Motor neuron (in vitro differentiated cells): ENCODE measurements at regions not wholly inside any gene's neighbourhood (a gene's known extent, or its start where the extent isn't known, plus 50 kb on each side); places are given as distances from the start of the nearest gene placed in this dataset.
"Not testable (repeated sequence)": the region's sequence is repeated elsewhere in the genome, so short reads cannot be mapped to it uniquely, and the experiment has no call there.

Experiments used
- ATAC-seq, 8 experiments: fragments of 200-7000 bp; cut with Tn5 transposase; replicated peaks in 6 of 8; 2 replicates each; pipeline ENCODE4 v1.8.0; 2021; ENCODE audit warnings: mild to moderate bottlenecking in 8 of 8, moderate library complexity in 8 of 8
- H3K27ac ChIP-seq, 2 donors: fragments of 250-450 bp; sonication (Bioruptor Pico); 2 replicates each; pipeline ENCODE4 v1.9.0; 2021; ENCODE audit warnings: antibody characterized with exemption in 2 of 2, mild to moderate bottlenecking in 2 of 2, moderate library complexity in 1 of 2
- H3K4me1 ChIP-seq, 2 donors: fragments of 250-450 bp; sonication (Bioruptor Pico); replicated peaks in 1 of 2; 2 replicates each; pipeline ENCODE4 v1.6.1; 2021; ENCODE audit warnings: antibody characterized with exemption in 2 of 2, mild to moderate bottlenecking in 2 of 2, moderate library complexity in 1 of 2
- H3K4me3 ChIP-seq, 5 donors: fragments of 250-450 bp; sonication (Bioruptor Pico); 2 replicates each; pipeline ENCODE4 v1.9.0; 2021; ENCODE audit warnings: antibody characterized with exemption in 5 of 5, mild to moderate bottlenecking in 5 of 5, moderate library complexity in 4 of 5
- WGBS, 10 experiments: fragments of 450-650 bp; shearing (Covaris generic); methylation state at CpG; one replicate each; pipeline ENCODE4 v1.0.0; 2022; 5-methylcytosine and 5-hydroxymethylcytosine counted together
- in situ Hi-C, 9 experiments: fragments of 400-800 bp; cut with MboI; loops; one replicate each; pipeline ENCODE4 v1.15.0; 2021; ENCODE audit warnings: low sequenced_read_pairs in 9 of 9, low pct_unique_long_range_greater_than_20kb in 2 of 9; ENCODE audit not compliant: unreplicated experiment in 9 of 9

- Histone ChIP-seq H3K4me3 (no peak overlapping the region), H3K4me1 (peaks cover 3 to 4% of the 10 kb centered on the region in 2 donors), H3K27ac (no peak overlapping the region)
- in situ Hi-C loops: no loop called here
- no peak for ATAC-seq
- WGBS, 10 experiments: 22 to 84% (median 64%) methylated on average over 1 to 5 of the region's 6 CpGs
These were observed 798.4 kb upstream of the GRM7 start for GRCh38 chr3:6062261-6063187.

GRCh38 chr3:6066397-6066796 lies 794.5 kb upstream of the GRM7 start:
- no peak overlapping the region for H3K4me3 ChIP-seq
- no peaks in the 10 kb centered on the region for H3K4me1 ChIP-seq
- 0 to 83% (median 11%) methylated on average over 1 to 2 of the region's 2 CpGs; no CpG with 5 or more reads in 4 of the 10 experiments for WGBS, 10 experiments
- in situ Hi-C loops: no loop called here
- no peak for ATAC-seq
- H3K27ac ChIP-seq: no peak overlapping the region

- in situ Hi-C loops, H3K27ac ChIP-seq, H3K4me3 ChIP-seq, ATAC-seq, H3K4me1 ChIP-seq: not testable (repeated sequence)
- WGBS, 10 experiments: 0 to 98% (median 56%) methylated on average over 1 to 9 of the region's 17 CpGs; no CpG with 5 or more reads in 3 of the 10 experiments
These were observed 793.9 kb upstream of the GRM7 start for GRCh38 chr3:6066868-6067578.

- no peak overlapping the region for H3K4me3 ChIP-seq
- no peak for ATAC-seq
- in situ Hi-C loops: no loop called here
- H3K4me1 ChIP-seq: peaks cover 0 to 4% of the 10 kb centered on the region in 2 donors
- WGBS, 10 experiments: 0 to 100% (median 56%) methylated on average over 1 to 2 of the region's 2 CpGs; no CpG with 5 or more reads in 1 of the 10 experiments
- H3K27ac ChIP-seq: no peak overlapping the region
These were observed 786.0 kb upstream of the GRM7 start for GRCh38 chr3:6074952-6075351.

GRCh38 chr3:6078436-6078835 lies 782.5 kb upstream of the GRM7 start:
- WGBS, 10 experiments: 1 to 100% (median 33%) methylated on average over 1 to 4 of the region's 4 CpGs; no CpG with 5 or more reads in 1 of the 10 experiments
- in situ Hi-C loops: no loop called here
- Histone ChIP-seq H3K27ac (no peak overlapping the region), H3K4me3 (no peak overlapping the region), H3K4me1 (peaks cover 0 to 4% of the 10 kb centered on the region in 2 donors)
- ATAC-seq: no peak

GRCh38 chr3:6079011-6079410 lies 781.9 kb upstream of the GRM7 start:
- Histone ChIP-seq H3K4me1 (peaks cover 0 to 4% of the 10 kb centered on the region in 2 donors), H3K4me3 (no peak overlapping the region), H3K27ac (no peak overlapping the region)
- 0 to 100% (median 53%) methylated on average over 1 to 4 of the region's 4 CpGs; no CpG with 5 or more reads in 1 of the 10 experiments for WGBS, 10 experiments
- in situ Hi-C loops: no loop called here
- ATAC-seq: no peak

- in situ Hi-C loops: no loop called here
- 0 to 96% (median 59%) methylated on average over 2 to 6 of the region's 6 CpGs for WGBS, 10 experiments
- no peak for ATAC-seq
- Histone ChIP-seq H3K27ac (no peak overlapping the region), H3K4me3 (no peak overlapping the region), H3K4me1 (peaks cover 0 to 4% of the 10 kb centered on the region in 2 donors)
These were observed 781.2 kb upstream of the GRM7 start for GRCh38 chr3:6079561-6080179.

GRCh38 chr3:6088433-6088832 lies 772.5 kb upstream of the GRM7 start:
- peaks cover 0 to 8% of the 10 kb centered on the region in 2 donors for H3K4me1 ChIP-seq
- no peak overlapping the region for H3K4me3 ChIP-seq
- ATAC-seq: no peak
- 0 to 86% (median 0%) methylated on average over 1 to 2 of the region's 2 CpGs; no CpG with 5 or more reads in 6 of the 10 experiments for WGBS, 10 experiments
- in situ Hi-C loops: no loop called here
- H3K27ac ChIP-seq: no peak overlapping the region

- peak in 3 of 8 experiments; percentile 20 to 44 (median 30) for ATAC-seq
- in situ Hi-C loops: no loop called here
- Histone ChIP-seq H3K4me3 (no peak overlapping the region), H3K27ac (no peak overlapping the region), H3K4me1 (peaks cover 0 to 11% of the 10 kb centered on the region in 2 donors)
- 0 to 93% (median 60%) methylated on average over 1 to 5 of the region's 5 CpGs; no CpG with 5 or more reads in 1 of the 10 experiments for WGBS, 10 experiments
These were observed 771.1 kb upstream of the GRM7 start for GRCh38 chr3:6089780-6090179.

GRCh38 chr3:6091262-6091661 lies 769.7 kb upstream of the GRM7 start:
- no peak for ATAC-seq
- H3K4me3 ChIP-seq: no peak overlapping the region
- peaks cover 0 to 11% of the 10 kb centered on the region in 2 donors for H3K4me1 ChIP-seq
- 0 to 90% (median 44%) methylated on average over 2 to 3 of the region's 3 CpGs; no CpG with 5 or more reads in 1 of the 10 experiments for WGBS, 10 experiments
- in situ Hi-C loops: no loop called here
- H3K27ac ChIP-seq: no peak overlapping the region

- ATAC-seq: no peak
- Histone ChIP-seq H3K27ac (no peak overlapping the region), H3K4me3 (no peak overlapping the region), H3K4me1 (peaks cover 0 to 6% of the 10 kb centered on the region in 2 donors)
- WGBS, 10 experiments: 7 to 100% (median 63%) methylated on average over 1 of the region's 1 CpG; no CpG with 5 or more reads in 3 of the 10 experiments
- in situ Hi-C loops: no loop called here
These were observed 765.9 kb upstream of the GRM7 start for GRCh38 chr3:6095006-6095405.

- WGBS, 10 experiments: 0 to 93% (median 14%) methylated on average over 1 to 2 of the region's 2 CpGs; no CpG with 5 or more reads in 1 of the 10 experiments
- no peak overlapping the region for H3K27ac ChIP-seq
- in situ Hi-C loops: no loop called here
- H3K4me1 ChIP-seq: peaks cover 0 to 6% of the 10 kb centered on the region in 2 donors
- H3K4me3 ChIP-seq: no peak overlapping the region
- ATAC-seq: no peak
These were observed 763.9 kb upstream of the GRM7 start for GRCh38 chr3:6097021-6097420.

GRCh38 chr3:6097556-6097955 lies 763.4 kb upstream of the GRM7 start:
- WGBS, 10 experiments: 0 to 100% (median 51%) methylated on average over 1 to 2 of the region's 2 CpGs; no CpG with 5 or more reads in 2 of the 10 experiments
- in situ Hi-C loops: no loop called here
- Histone ChIP-seq H3K4me3 (no peak overlapping the region), H3K4me1 (peaks cover 0 to 6% of the 10 kb centered on the region in 2 donors), H3K27ac (no peak overlapping the region)
- ATAC-seq: no peak
